NT2/D1 (cell line): ENCODE measurements at regions not wholly inside any gene's neighbourhood (a gene's known extent, or its start where the extent isn't known, plus 50 kb on each side); places are given as distances from the start of the nearest gene placed in this dataset.

Source experiments
- SUZ12 ChIP-seq: IDR thresholded peaks from 2 replicates; pipeline ENCODE4 v1.6.1; 2011; ENCODE audit not compliant: insufficient read length, insufficient read depth; ENCODE audit errors: extremely low read depth
- YY1 ChIP-seq: IDR thresholded peaks from 2 replicates; pipeline ENCODE4 v1.6.1; 2011; ENCODE audit not compliant: insufficient read length, insufficient read depth
- ZNF274 ChIP-seq: IDR thresholded peaks from 2 replicates; pipeline ENCODE4 v1.6.1; 2011; ENCODE audit warnings: mild to moderate bottlenecking, low read depth, low read length

- TF ChIP-seq ZNF274 (no peak), YY1 (no peak), SUZ12 (no peak)
Measured at GRCh38 chr12:45644541-45644940, 85.0 kb upstream of the ARID2 start.
